LNCAP (cell line): ENCODE measurements at regions not wholly inside any gene's neighbourhood (a gene's known extent, or its start where the extent isn't known, plus 50 kb on each side); places are given as distances from the start of the nearest gene placed in this dataset.

Source experiments
- CTCF ChIP-seq: fragments of 450-650 bp; IDR thresholded peaks from 2 replicates; pipeline ENCODE4 v1.5.1; 2017; ENCODE audit warnings: mild to moderate bottlenecking

GRCh38 chr17:20771104-20771503, 191.6 kb downstream of the CDRT15L2 start:
- TF ChIP-seq CTCF, result no peak

GRCh38 chr17:20774472-20775135, 195.1 kb downstream of the CDRT15L2 start:
- TF ChIP-seq CTCF, result no peak

- no peak for TF ChIP-seq CTCF
These were observed 195.8 kb downstream of the CDRT15L2 start for GRCh38 chr17:20775331-20775730.

- no peak for TF ChIP-seq CTCF
These were observed 200.0 kb downstream of the CDRT15L2 start for GRCh38 chr17:20779521-20779920.

GRCh38 chr17:20781260-20781659, 201.7 kb downstream of the CDRT15L2 start:
- TF ChIP-seq CTCF, result no peak

- TF ChIP-seq CTCF, result no peak
These were observed 203.6 kb downstream of the CDRT15L2 start for GRCh38 chr17:20783091-20783490.

- TF ChIP-seq CTCF, result no peak
These were observed 204.7 kb downstream of the CDRT15L2 start for GRCh38 chr17:20784100-20784665.
